A549 (cell line): ENCODE measurements at regions not wholly inside any gene's neighbourhood (a gene's known extent, or its start where the extent isn't known, plus 50 kb on each side); places are given as distances from the start of the nearest gene placed in this dataset.

ENCODE experiments used
- ATAC-seq, 2 experiments: fragments of 200-7000 bp in 1 of 2; fragments of >200 bp in 1 of 2; cut with Nextera tagmentation in 1 of 2; cut with Tn5 transposase in 1 of 2; 3 replicates each; pipeline versions ENCODE4 v1.8.0 to v1.9.1; 2018 to 2020; ENCODE audit warnings: mild to moderate bottlenecking in 1 of 2, moderate library complexity in 1 of 2
- CTCF ChIA-PET: fragments of 300-600 bp; sonication (Branson Sonifier 250); formaldehyde crosslinking; extraction: SDS; loops from one replicate; lab custom pipeline; 2021; ENCODE audit warnings: antibody characterized with exemption, inconsistent platforms; lab: Yijun Ruan, JAX
- POLR2A ChIA-PET: fragments of 350-600 bp; formaldehyde crosslinking; extraction: SDS; loops from one replicate; lab custom pipeline; 2021; ENCODE audit warnings: antibody characterized with exemption, inconsistent platforms; lab: Yijun Ruan, JAX
- DNase-seq, 2 experiments: peaks; one replicate each; pipeline versions ENCODE4 v3.0.0 to v3.0.0-alpha.2; 2011 to 2016; ENCODE audit warnings: low read depth in 1 of 2, low spot score in 1 of 2
- FAIRE-seq: peaks from 2 replicates; lab custom pipeline; 2011; peaks lifted over from hg19 to GRCh38; lab: Jason Lieb, UNC
- H3K27ac ChIP-seq, 2 experiments: fragments of >200 bp; sonication (Bioruptor Twin); formaldehyde crosslinking; 3 replicates each; pipeline ENCODE4 v1.5.1; 2016 to 2017
- H3K4me1 ChIP-seq: fragments of >200 bp; sonication (Bioruptor Twin); formaldehyde crosslinking; 3 replicates; pipeline ENCODE4 v1.6.1; 2016
- H3K4me2 ChIP-seq: fragments of >200 bp; sonication (Bioruptor Twin); formaldehyde crosslinking; 3 replicates; pipeline ENCODE4 v1.6.1; 2016
- H3K4me3 ChIP-seq: fragments of >200 bp; sonication (Bioruptor Twin); formaldehyde crosslinking; 3 replicates; pipeline ENCODE4 v1.5.1; 2016
- H3K9me3 ChIP-seq: fragments of >200 bp; sonication (Bioruptor Twin); formaldehyde crosslinking; 3 replicates; pipeline ENCODE4 v1.6.1; 2016
- ATOH8 ChIP-seq: fragments of 250-450 bp; sonication (Bioruptor Pico); IDR thresholded peaks from 2 replicates; pipeline ENCODE4 v1.5.0; 2020; ENCODE audit warnings: low read depth, mild to moderate bottlenecking, moderate library complexity
- BCL3 ChIP-seq: fragments of >200 bp; sonication (Bioruptor Twin); formaldehyde crosslinking; IDR thresholded peaks from 3 replicates; pipeline ENCODE4 v1.6.1; 2016
- CBX2 ChIP-seq: fragments of 200-600 bp; sonication (generic); IDR thresholded peaks from 2 replicates; pipeline ENCODE4 v1.6.1; 2016; ENCODE audit warnings: low read depth, mild to moderate bottlenecking, borderline replicate concordance
- CHD4 ChIP-seq: fragments of 200-600 bp; sonication (generic); IDR thresholded peaks from 2 replicates; pipeline ENCODE4 v1.6.1; 2016; ENCODE audit warnings: antibody characterized with exemption, mild to moderate bottlenecking, borderline replicate concordance
- E2F6 ChIP-seq: IDR thresholded peaks from 2 replicates; pipeline ENCODE4 v1.6.1; 2012; ENCODE audit warnings: low read depth, borderline replicate concordance
- ELK1 ChIP-seq: fragments of 150-350 bp; IDR thresholded peaks from 2 replicates; pipeline ENCODE4 v1.6.1; 2014; ENCODE audit warnings: low read depth, mild to moderate bottlenecking, low read length
- EP300 ChIP-seq, 2 experiments: fragments of >200 bp; sonication (Bioruptor Twin); formaldehyde crosslinking; IDR thresholded peaks; 2 replicates in 1 of 2; 3 replicates in 1 of 2; pipeline ENCODE4 v1.6.1; 2016 to 2017
- FOSL2 ChIP-seq, 2 experiments: fragments of 450-650 bp in 1 of 2; fragments of >200 bp in 1 of 2; sonication (Bioruptor Twin) in 1 of 2; formaldehyde crosslinking; IDR thresholded peaks; 2 replicates each; pipeline versions ENCODE4 v1.5.0 to v1.6.1; 2016 to 2020; ENCODE audit warnings: mild to moderate bottlenecking in 1 of 2, moderate library complexity in 1 of 2
- HDAC2 ChIP-seq: fragments of 200-600 bp; sonication (generic); IDR thresholded peaks from 2 replicates; pipeline ENCODE4 v1.6.1; 2016
- HES2 ChIP-seq: fragments of >200 bp; sonication (Bioruptor Twin); formaldehyde crosslinking; IDR thresholded peaks from 2 replicates; pipeline ENCODE4 v1.6.1; 2016
- HOXA7 ChIP-seq: fragments of 250-450 bp; sonication (Bioruptor Pico); IDR thresholded peaks from 2 replicates; pipeline ENCODE4 v1.5.0; 2020; ENCODE audit warnings: mild to moderate bottlenecking, moderate library complexity
- JUN ChIP-seq, 2 experiments: fragments of >200 bp; sonication (Bioruptor Twin); formaldehyde crosslinking; IDR thresholded peaks; 2 replicates in 1 of 2; 3 replicates in 1 of 2; pipeline ENCODE4 v1.6.1; 2016 to 2017
- KDM1A ChIP-seq: fragments of 200-600 bp; sonication (generic); IDR thresholded peaks from 2 replicates; pipeline ENCODE4 v1.6.1; 2016; ENCODE audit warnings: low read depth, mild to moderate bottlenecking
- MAFK ChIP-seq: fragments of 450-650 bp; IDR thresholded peaks from 2 replicates; pipeline ENCODE4 v1.6.1; 2014; ENCODE audit not compliant: partially characterized antibody
- MAX ChIP-seq: IDR thresholded peaks from 2 replicates; pipeline ENCODE4 v1.6.1; 2012
- MAZ ChIP-seq: fragments of 150-350 bp; IDR thresholded peaks from 2 replicates; pipeline ENCODE4 v1.6.1; 2014; ENCODE audit warnings: antibody characterized with exemption, low read depth, low read length, borderline replicate concordance
- NPAS2 ChIP-seq: fragments of 250-450 bp; sonication (Bioruptor Pico); IDR thresholded peaks from 2 replicates; pipeline ENCODE4 v1.8.0; 2022; ENCODE audit warnings: mild to moderate bottlenecking, moderate library complexity, borderline replicate concordance
- PHF8 ChIP-seq: fragments of 200-600 bp; sonication (generic); IDR thresholded peaks from 2 replicates; pipeline ENCODE4 v1.6.1; 2016; ENCODE audit warnings: low read depth, mild to moderate bottlenecking, antibody characterized with exemption, moderate library complexity, borderline replicate concordance
- POLR2AphosphoS2 ChIP-seq: conservative IDR thresholded peaks from 2 replicates; pipeline ENCODE4 v1.6.1; 2012; ENCODE audit warnings: low read length, improper control_type of control experiment, inconsistent platforms
- RCOR1 ChIP-seq: fragments of 150-350 bp; IDR thresholded peaks from 2 replicates; pipeline ENCODE4 v1.6.1; 2014; ENCODE audit warnings: antibody characterized with exemption, low read length, low read depth
- RFX5 ChIP-seq: fragments of 450-650 bp; IDR thresholded peaks from 2 replicates; pipeline ENCODE4 v1.7.1; 2014; ENCODE audit warnings: antibody characterized with exemption, mild to moderate bottlenecking, moderate library complexity
- TP53 ChIP-seq: fragments of 250-450 bp; sonication (Bioruptor Pico); IDR thresholded peaks from 2 replicates; pipeline ENCODE4 v1.5.0; 2021; ENCODE audit warnings: mild to moderate bottlenecking, moderate library complexity
- USF2 ChIP-seq: fragments of 450-650 bp; IDR thresholded peaks from 2 replicates; pipeline ENCODE4 v1.6.1; 2014; ENCODE audit warnings: antibody characterized with exemption
- WGBS: methylation state at CpG from one replicate; pipeline ENCODE4 v1.1.6; 2017; ENCODE audit errors: missing lambda C conversion rate; 5-methylcytosine and 5-hydroxymethylcytosine counted together

GRCh38 chr2:234395891-234396420 lies 100.9 kb downstream of the ARL4C start:
- CTCF ChIA-PET, result interaction anchor here (1.0 to 3.6 kb wide), 3 partner anchors 10 to 27 kb away, joined by 3 to 11 read pairs (median 3); no protein-coding TSS in a partner anchor
- POLR2A ChIA-PET, result no interaction called here
- WGBS, result 81% methylated on average over 6 of the region's 6 CpGs
- DNase-seq, result no peak
- Histone ChIP-seq H3K27ac (peak overlapping the region in 1 of 2 experiments; percentile 51; a peak in 3 of 6 replicates), H3K4me3 (no peak overlapping the region), H3K4me1 (no peaks in the 10 kb centered on the region), H3K4me2 (no peak overlapping the region), H3K9me3 (no peaks in the 10 kb centered on the region)
- no peak for ATAC-seq
- TF ChIP-seq E2F6 (no peak), CBX2 (no peak), RCOR1 (no peak), MAX (no peak), HOXA7 (CRISPR knock-in tag) (no peak), EP300 (IDR thresholded peaks at IDR 0.05) (no peak), BCL3 (no peak), HES2 (no peak), POLR2AphosphoS2 (no peak), HDAC2 (no peak)
- FAIRE-seq, result no peak

- H3K4me1 ChIP-seq, result no peaks in the 10 kb centered on the region
- H3K9me3 ChIP-seq, result no peaks in the 10 kb centered on the region
- no peak overlapping the region for H3K4me3 ChIP-seq
- no peak for DNase-seq
- ATAC-seq, result no peak
- no peak for FAIRE-seq
- WGBS, result 90% methylated on average over 4 of the region's 4 CpGs
- H3K4me2 ChIP-seq, result no peak overlapping the region
- ChIA-PET CTCF (no interaction called here), POLR2A (no interaction called here)
- H3K27ac ChIP-seq, result no peak overlapping the region
- TF ChIP-seq RCOR1 (no peak), CHD4 (no peak), MAZ (no peak), PHF8 (no peak), HES2 (no peak), ATOH8 (CRISPR knock-in tag) (no peak), KDM1A (no peak), RFX5 (no peak), ELK1 (no peak), USF2 (no peak), NPAS2 (CRISPR knock-in tag) (no peak), FOSL2 (IDR thresholded peaks at IDR 0.05) (no peak), FOSL2 (CRISPR knock-in tag; IDR thresholded peaks at IDR 0.05) (no peak), TP53 (CRISPR knock-in tag) (no peak), JUN (IDR thresholded peaks at IDR 0.05) (no peak), MAFK (no peak)
Observed at GRCh38 chr2:234394450-234394849, 102.4 kb downstream of the ARL4C start.
